Dendritic cell treated with granulocyte-macrophage colony-stimulating factor and Interleukin-4, amounts not matched to agents 40 ng/mL and 50 ng/mL, for 4 days (primary cell): ENCODE measurements at regions not wholly inside any gene's neighbourhood (a gene's known extent, or its start where the extent isn't known, plus 50 kb on each side); places are given as distances from the start of the nearest gene placed in this dataset.
"Not testable (repeated sequence)": the region's sequence is repeated elsewhere in the genome, so short reads cannot be mapped to it uniquely, and the experiment has no call there.

Source experiments
- H3K27ac Mint-ChIP-seq: one replicate; pipeline ENCODE4 v1.8.0; 2022; ENCODE audit warnings: mild to moderate bottlenecking, mixed read lengths
- H3K27me3 Mint-ChIP-seq: one replicate; pipeline ENCODE4 v1.8.0; 2022; ENCODE audit warnings: mild to moderate bottlenecking, mixed read lengths
- H3K36me3 Mint-ChIP-seq: one replicate; pipeline ENCODE4 v1.8.0; 2022; ENCODE audit warnings: low read depth, mixed read lengths
- H3K4me1 Mint-ChIP-seq: one replicate; pipeline ENCODE4 v1.8.0; 2022; ENCODE audit warnings: low read depth, mixed read lengths
- H3K4me3 Mint-ChIP-seq: one replicate; pipeline ENCODE4 v1.8.0; 2022; ENCODE audit warnings: mild to moderate bottlenecking, moderate library complexity, mixed read lengths
- H3K9me3 Mint-ChIP-seq: one replicate; pipeline ENCODE4 v1.8.0; 2022; ENCODE audit warnings: mixed read lengths
- intact Hi-C: fragments of 100-400 bp; cut with micrococcal nuclease; formaldehyde crosslinking; loops from one replicate; pipeline ENCODE4 v1.15.0; 2022

- intact Hi-C loops: no loop called here
- H3K27ac Mint-ChIP-seq: no peak overlapping the region
- H3K4me1 Mint-ChIP-seq: no peaks in the 10 kb centered on the region
- no peaks in the 10 kb centered on the region for H3K36me3 Mint-ChIP-seq
- H3K4me3 Mint-ChIP-seq: no peak overlapping the region
- H3K27me3 Mint-ChIP-seq: no peaks in the 10 kb centered on the region
- peaks cover 3% of the 10 kb centered on the region for H3K9me3 Mint-ChIP-seq
These were observed 287.8 kb downstream of the ACTR3B start for GRCh38 chr7:153047079-153047959.

GRCh38 chr7:153052206-153052605 lies 292.7 kb downstream of the ACTR3B start:
- no peaks in the 10 kb centered on the region for H3K27me3 Mint-ChIP-seq
- H3K36me3 Mint-ChIP-seq: no peaks in the 10 kb centered on the region
- intact Hi-C loops: no loop called here
- H3K4me1 Mint-ChIP-seq: no peaks in the 10 kb centered on the region
- no peak overlapping the region for H3K27ac Mint-ChIP-seq
- H3K9me3 Mint-ChIP-seq: no peaks in the 10 kb centered on the region
- no peak overlapping the region for H3K4me3 Mint-ChIP-seq

DNA sequence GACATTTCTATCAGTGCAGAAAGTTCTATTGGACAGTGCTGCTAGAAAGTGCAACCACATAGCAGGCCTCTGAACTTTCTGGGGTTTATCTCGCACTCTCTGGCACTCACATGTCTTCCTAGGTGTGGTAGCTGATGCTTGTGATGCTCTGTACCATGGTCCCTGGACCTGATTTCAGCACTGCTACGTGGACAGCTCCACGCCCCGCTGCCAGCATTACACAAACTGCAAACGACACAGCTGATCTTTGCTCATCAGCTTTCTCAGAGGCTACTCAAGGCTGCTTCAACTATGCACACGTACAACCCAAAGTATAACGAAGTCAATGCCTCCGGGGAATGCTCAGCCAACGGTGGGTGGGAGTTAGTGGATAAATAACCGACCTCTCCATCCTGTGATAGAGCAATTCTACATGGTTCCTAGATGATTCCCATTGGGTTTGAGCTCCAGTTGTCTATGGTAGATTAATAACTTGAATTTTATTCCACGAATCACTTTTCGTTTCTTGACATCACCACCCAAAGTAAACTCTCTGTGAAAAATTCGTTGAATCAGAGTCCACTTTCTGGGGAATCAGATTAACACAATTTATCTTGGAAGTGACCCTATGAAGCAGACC lies 302.5 kb downstream of the ACTR3B start:
- no peaks in the 10 kb centered on the region for H3K4me1 Mint-ChIP-seq
- intact Hi-C loops: no loop called here
- H3K4me3 Mint-ChIP-seq: no peak overlapping the region
- H3K27ac Mint-ChIP-seq: no peak overlapping the region
- H3K36me3 Mint-ChIP-seq: no peaks in the 10 kb centered on the region
- no peaks in the 10 kb centered on the region for H3K9me3 Mint-ChIP-seq
- no peaks in the 10 kb centered on the region for H3K27me3 Mint-ChIP-seq

- no peak overlapping the region for H3K27ac Mint-ChIP-seq
- H3K4me3 Mint-ChIP-seq: no peak overlapping the region
- H3K9me3 Mint-ChIP-seq: no peaks in the 10 kb centered on the region
- no peaks in the 10 kb centered on the region for H3K4me1 Mint-ChIP-seq
- intact Hi-C loops: no loop called here
- H3K36me3 Mint-ChIP-seq: no peaks in the 10 kb centered on the region
- no peaks in the 10 kb centered on the region for H3K27me3 Mint-ChIP-seq
These were observed 305.5 kb downstream of the ACTR3B start for GRCh38 chr7:153065051-153065450.

GRCh38 chr7:153066711-153067110 lies 307.2 kb downstream of the ACTR3B start:
- Mint-ChIP-seq H3K27me3 (no peaks in the 10 kb centered on the region), H3K4me3 (no peak overlapping the region), H3K36me3 (no peaks in the 10 kb centered on the region), H3K27ac (no peak overlapping the region), H3K9me3 (no peaks in the 10 kb centered on the region), H3K4me1 (no peaks in the 10 kb centered on the region)
- intact Hi-C loops: no loop called here

GRCh38 chr7:153070141-153070540 lies 310.6 kb downstream of the ACTR3B start:
- H3K4me3 Mint-ChIP-seq: no peak overlapping the region
- intact Hi-C loops: no loop called here
- H3K27me3 Mint-ChIP-seq: no peaks in the 10 kb centered on the region
- H3K9me3 Mint-ChIP-seq: no peaks in the 10 kb centered on the region
- H3K36me3 Mint-ChIP-seq: no peaks in the 10 kb centered on the region
- no peak overlapping the region for H3K27ac Mint-ChIP-seq
- no peaks in the 10 kb centered on the region for H3K4me1 Mint-ChIP-seq

DNA sequence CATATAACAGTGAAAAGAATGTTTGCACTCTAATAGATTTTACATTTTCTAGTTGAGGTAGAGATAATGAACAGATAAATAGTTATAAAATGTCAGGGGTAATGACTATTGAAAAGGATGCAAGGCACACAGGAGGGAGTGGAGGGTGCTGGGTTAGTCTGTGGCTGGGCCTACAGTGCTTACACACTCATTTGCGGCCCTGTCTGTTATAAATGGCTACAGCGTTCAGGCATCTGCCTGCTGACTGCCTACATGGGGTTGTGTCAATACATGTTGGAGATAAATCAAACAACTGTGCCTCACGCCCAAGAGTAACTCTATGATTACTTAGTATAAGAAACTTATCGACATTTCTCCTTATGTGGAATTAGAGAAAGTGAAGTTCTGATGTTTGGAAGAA lies 313.3 kb downstream of the ACTR3B start:
- Mint-ChIP-seq H3K4me1 (no peaks in the 10 kb centered on the region), H3K27ac (no peak overlapping the region), H3K36me3 (no peaks in the 10 kb centered on the region), H3K4me3 (no peak overlapping the region), H3K9me3 (peaks cover 9% of the 10 kb centered on the region), H3K27me3 (no peaks in the 10 kb centered on the region)
- intact Hi-C loops: no loop called here

GRCh38 chr7:153076289-153076688 lies 316.7 kb downstream of the ACTR3B start:
- intact Hi-C loops, H3K4me3 Mint-ChIP-seq, H3K27ac Mint-ChIP-seq, H3K4me1 Mint-ChIP-seq, H3K36me3 Mint-ChIP-seq, H3K27me3 Mint-ChIP-seq: not testable (repeated sequence)
- H3K9me3 Mint-ChIP-seq: peaks cover 23% of the 10 kb centered on the region

GRCh38 chr7:153081496-153081895 lies 321.9 kb downstream of the ACTR3B start:
- Mint-ChIP-seq H3K36me3 (no peaks in the 10 kb centered on the region), H3K27ac (no peak overlapping the region), H3K4me1 (no peaks in the 10 kb centered on the region), H3K27me3 (no peaks in the 10 kb centered on the region), H3K9me3 (peaks cover 42% of the 10 kb centered on the region), H3K4me3 (no peak overlapping the region)
- intact Hi-C loops: no loop called here

GRCh38 chr7:153084278-153084677 lies 324.7 kb downstream of the ACTR3B start:
- Mint-ChIP-seq H3K27ac (no peak overlapping the region), H3K4me3 (no peak overlapping the region), H3K27me3 (no peaks in the 10 kb centered on the region), H3K9me3 (peaks cover 48% of the 10 kb centered on the region), H3K36me3 (no peaks in the 10 kb centered on the region), H3K4me1 (no peaks in the 10 kb centered on the region)
- intact Hi-C loops: no loop called here

GRCh38 chr7:153087498-153087897 lies 327.9 kb downstream of the ACTR3B start:
- Mint-ChIP-seq H3K9me3 (peaks cover 46% of the 10 kb centered on the region), H3K27me3 (no peaks in the 10 kb centered on the region), H3K36me3 (no peaks in the 10 kb centered on the region), H3K27ac (no peak overlapping the region), H3K4me3 (no peak overlapping the region), H3K4me1 (no peaks in the 10 kb centered on the region)
- intact Hi-C loops: no loop called here

DNA sequence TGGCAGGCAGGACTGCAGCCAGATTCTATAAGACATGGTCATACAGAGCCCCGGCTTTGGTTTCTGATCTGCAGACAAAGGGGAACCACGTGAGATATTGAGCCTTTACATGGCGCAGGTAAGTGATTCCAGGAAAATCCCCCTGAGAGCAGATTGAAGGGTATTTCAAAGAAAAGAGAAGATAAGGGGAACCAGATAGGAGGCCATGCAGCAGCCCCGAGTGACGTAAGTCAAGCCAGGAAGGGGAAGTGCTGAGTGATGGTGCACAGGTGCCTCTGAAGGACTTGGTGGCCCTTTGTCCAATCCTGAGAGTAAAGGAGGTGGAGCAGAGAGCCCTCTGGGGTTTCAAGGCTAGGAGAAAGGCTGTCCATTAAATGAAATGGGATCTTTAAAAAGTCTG lies 329.0 kb downstream of the ACTR3B start:
- Mint-ChIP-seq H3K27ac (no peak overlapping the region), H3K36me3 (no peaks in the 10 kb centered on the region), H3K4me3 (no peak overlapping the region), H3K27me3 (no peaks in the 10 kb centered on the region), H3K9me3 (peaks cover 49% of the 10 kb centered on the region), H3K4me1 (no peaks in the 10 kb centered on the region)
- intact Hi-C loops: no loop called here

DNA sequence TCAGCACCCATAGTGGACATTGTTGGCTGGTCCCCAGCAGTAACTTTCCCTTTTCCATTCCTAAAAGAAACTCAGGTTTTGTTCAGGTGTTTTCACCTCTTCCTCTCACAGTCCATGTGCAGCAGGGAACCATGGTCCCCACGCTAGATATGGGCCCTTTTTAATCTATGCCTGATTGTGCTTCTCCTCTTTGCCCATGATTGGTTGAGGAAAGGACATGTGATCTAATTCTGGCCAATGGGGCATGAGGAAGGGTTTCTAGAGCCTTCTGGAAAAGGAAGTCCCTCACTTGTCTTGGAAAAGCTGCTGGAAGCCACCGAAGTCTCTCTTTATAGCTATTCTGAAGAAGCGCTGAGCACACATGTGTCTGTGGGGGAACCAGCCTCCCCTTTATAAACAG lies 330.7 kb downstream of the ACTR3B start:
- H3K36me3 Mint-ChIP-seq: no peaks in the 10 kb centered on the region
- no peaks in the 10 kb centered on the region for H3K27me3 Mint-ChIP-seq
- no peak overlapping the region for H3K27ac Mint-ChIP-seq
- H3K4me3 Mint-ChIP-seq: no peak overlapping the region
- intact Hi-C loops: no loop called here
- H3K4me1 Mint-ChIP-seq: no peaks in the 10 kb centered on the region
- peaks cover 59% of the 10 kb centered on the region for H3K9me3 Mint-ChIP-seq

GRCh38 chr7:153090764-153091163 lies 331.2 kb downstream of the ACTR3B start:
- Mint-ChIP-seq H3K36me3 (no peaks in the 10 kb centered on the region), H3K27me3 (no peaks in the 10 kb centered on the region), H3K27ac (no peak overlapping the region), H3K4me1 (no peaks in the 10 kb centered on the region), H3K9me3 (peaks cover 59% of the 10 kb centered on the region), H3K4me3 (no peak overlapping the region)
- intact Hi-C loops: no loop called here

GRCh38 chr7:153091477-153091876 lies 331.9 kb downstream of the ACTR3B start:
- no peaks in the 10 kb centered on the region for H3K36me3 Mint-ChIP-seq
- no peaks in the 10 kb centered on the region for H3K4me1 Mint-ChIP-seq
- intact Hi-C loops: no loop called here
- no peaks in the 10 kb centered on the region for H3K27me3 Mint-ChIP-seq
- H3K27ac Mint-ChIP-seq: no peak overlapping the region
- no peak overlapping the region for H3K4me3 Mint-ChIP-seq
- peaks cover 53% of the 10 kb centered on the region for H3K9me3 Mint-ChIP-seq
